ENCODE measurements at regions not wholly inside any gene's neighbourhood (a gene's known extent, or its start where the extent isn't known, plus 50 kb on each side); places are given as distances from the start of the nearest gene placed in this dataset.

DNA sequence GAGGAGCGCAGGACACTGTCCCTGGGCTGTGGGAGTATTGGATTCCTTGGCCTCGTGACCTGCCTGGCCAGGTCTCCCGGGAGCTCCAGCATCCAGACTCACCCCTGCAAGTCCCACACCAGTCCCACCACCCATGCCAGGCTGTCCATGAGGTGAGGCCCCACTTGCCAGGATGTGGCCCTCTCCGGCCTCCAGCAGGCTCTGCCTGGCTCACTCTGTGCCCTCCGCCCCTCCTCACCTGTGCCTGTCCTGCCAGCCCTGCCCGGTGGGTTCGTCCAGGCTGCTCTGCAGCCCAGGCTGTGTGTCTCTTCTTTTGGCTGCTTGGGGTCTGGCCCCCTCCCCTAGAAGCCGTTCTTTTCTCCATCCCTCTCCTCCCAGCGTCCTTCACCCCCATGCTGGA lies 436.8 kb upstream of the MYT1L start:
- Mint-ChIP-seq H3K27me3 (no peaks in the 10 kb centered on the region), H3K4me1 (no peaks in the 10 kb centered on the region), H3K4me3 (no peak overlapping the region), H3K36me3 (ENCODE audit: insufficient read depth) (no peaks in the 10 kb centered on the region), H3K9me3 (no peaks in the 10 kb centered on the region), H3K27ac (ENCODE audit: low read depth) (no peak overlapping the region)
- ATAC-seq (replicated peaks; ENCODE audit: extremely low read depth, poor library complexity, severe bottlenecking) (no peak), DNase-seq (ENCODE audit: low spot score in 2 of 2) (no peak)

DNA sequence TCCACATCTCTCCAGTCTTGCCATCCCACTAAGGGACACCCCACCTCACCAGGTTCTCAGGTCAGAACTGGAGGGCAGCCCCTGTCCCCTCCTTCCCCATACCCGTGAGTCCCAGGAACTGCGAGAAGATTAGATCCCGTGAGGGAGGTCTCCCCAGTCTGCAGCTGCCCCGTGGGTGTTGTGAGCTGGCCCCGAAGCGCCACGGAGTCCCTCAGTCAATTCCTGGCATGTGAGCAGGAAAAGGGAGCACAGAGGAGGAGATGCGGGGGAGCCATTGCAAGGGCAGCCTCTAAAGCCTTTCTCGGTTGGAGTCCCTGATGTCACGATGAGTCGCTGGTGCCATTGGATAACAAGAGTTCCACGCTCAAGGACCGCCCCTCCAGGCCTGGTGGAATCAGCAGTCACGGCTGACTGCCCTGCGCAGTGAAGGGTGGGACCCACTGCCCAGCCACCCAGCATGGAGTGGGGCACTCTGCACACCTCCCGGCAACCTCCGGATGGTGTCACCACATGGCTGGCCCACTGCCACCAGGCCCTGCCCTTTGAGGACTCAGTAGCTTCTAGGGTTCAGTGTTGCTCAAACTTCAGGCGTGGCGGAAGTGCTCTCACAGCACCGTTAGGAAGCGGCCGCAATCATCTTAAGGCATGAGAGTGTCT lies 434.9 kb upstream of the MYT1L start:
- Mint-ChIP-seq H3K4me1 (no peaks in the 10 kb centered on the region), H3K9me3 (peaks cover 4% of the 10 kb centered on the region), H3K27me3 (no peaks in the 10 kb centered on the region), H3K27ac (ENCODE audit: low read depth) (no peak overlapping the region), H3K4me3 (no peak overlapping the region), H3K36me3 (ENCODE audit: insufficient read depth) (no peaks in the 10 kb centered on the region)
- ATAC-seq (replicated peaks; ENCODE audit: extremely low read depth, poor library complexity, severe bottlenecking) (no peak), DNase-seq (ENCODE audit: low spot score in 2 of 2) (no peak)

DNA sequence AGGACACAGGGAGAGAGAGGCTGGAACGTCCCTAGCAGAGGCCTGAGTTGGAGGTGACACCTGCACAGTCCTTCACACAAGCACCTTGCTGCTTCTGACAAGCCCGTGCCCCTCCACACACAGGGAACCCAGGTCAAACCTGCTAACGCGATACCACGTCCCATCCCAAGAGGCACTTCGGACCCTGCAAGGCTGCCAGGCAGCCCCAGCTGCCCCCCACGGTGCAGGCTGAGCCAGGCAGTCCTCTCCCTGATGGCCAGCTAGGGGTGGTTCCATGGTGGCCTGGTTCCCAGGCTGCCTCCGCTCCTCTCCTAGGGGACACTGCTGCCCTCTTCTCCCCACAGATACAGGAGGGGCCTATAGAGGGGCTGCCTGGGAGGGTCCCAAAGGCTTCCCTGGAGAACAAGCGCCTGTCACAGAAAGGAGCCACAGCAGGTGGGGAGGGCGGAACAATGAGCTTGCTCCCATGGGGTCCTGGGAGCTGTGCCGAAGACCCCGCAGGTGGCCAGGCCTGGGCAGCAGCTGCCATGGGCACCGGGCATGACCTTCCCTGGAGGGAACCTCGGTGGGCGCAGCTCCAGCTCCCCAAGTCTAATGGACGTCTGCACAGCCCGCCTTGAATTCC lies 434.2 kb upstream of the MYT1L start:
- no peak overlapping the region for H3K27ac Mint-ChIP-seq (ENCODE audit: low read depth)

DNA sequence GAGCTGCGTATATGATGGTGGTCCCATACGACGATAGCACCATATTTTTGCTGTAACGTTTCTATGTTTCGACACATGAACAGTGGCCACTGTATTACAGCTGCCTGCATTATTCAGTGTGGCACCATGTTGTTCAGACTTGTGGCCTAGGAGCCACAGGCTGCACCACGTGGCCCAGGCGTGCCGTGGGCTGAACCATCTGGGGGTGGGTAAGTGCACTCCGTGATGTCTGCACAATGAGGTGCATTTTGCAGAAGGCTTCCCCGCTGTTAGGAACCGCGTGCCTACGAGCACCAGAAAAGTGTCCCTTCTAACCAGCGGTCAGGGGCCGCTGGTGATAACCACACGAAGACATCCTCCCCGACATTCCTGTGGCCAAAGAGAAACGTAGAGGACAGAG lies 433.7 kb upstream of the MYT1L start:
- no peak for ATAC-seq (replicated peaks; ENCODE audit: extremely low read depth, poor library complexity, severe bottlenecking)
- no peak for DNase-seq (ENCODE audit: low spot score in 2 of 2)

More for the DNA sequence above, 434.2 kb upstream of the MYT1L start:
- H3K4me3 Mint-ChIP-seq = no peak overlapping the region
- no peak for ATAC-seq (replicated peaks; ENCODE audit: extremely low read depth, poor library complexity, severe bottlenecking)
- no peaks in the 10 kb centered on the region for H3K36me3 Mint-ChIP-seq (ENCODE audit: insufficient read depth)
- no peaks in the 10 kb centered on the region for H3K4me1 Mint-ChIP-seq
- no peaks in the 10 kb centered on the region for H3K27me3 Mint-ChIP-seq
- peaks cover 4% of the 10 kb centered on the region for H3K9me3 Mint-ChIP-seq
- DNase-seq (ENCODE audit: low spot score in 2 of 2) = no peak

DNA sequence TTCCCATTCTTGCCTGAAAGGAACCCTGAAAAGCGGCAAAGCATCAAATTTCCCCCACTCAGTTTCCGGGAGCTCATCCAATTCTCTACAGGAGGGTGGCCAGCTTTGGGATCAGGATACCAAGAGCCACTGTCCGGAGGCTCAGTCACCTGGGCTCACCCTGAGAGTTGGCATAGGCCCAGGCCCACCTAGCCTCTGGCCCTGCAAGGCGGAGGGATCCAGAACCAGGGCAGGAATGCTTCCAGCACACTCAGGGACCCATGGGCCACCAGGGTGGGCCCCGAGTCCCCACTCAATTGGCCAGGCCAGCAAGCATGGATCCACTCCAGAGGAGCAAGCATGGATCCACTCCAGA lies 432.9 kb upstream of the MYT1L start:
- Mint-ChIP-seq H3K36me3 (ENCODE audit: insufficient read depth) (no peaks in the 10 kb centered on the region), H3K9me3 (peaks cover 4% of the 10 kb centered on the region), H3K4me1 (no peaks in the 10 kb centered on the region), H3K27me3 (no peaks in the 10 kb centered on the region), H3K4me3 (no peak overlapping the region), H3K27ac (ENCODE audit: low read depth) (no peak overlapping the region)
- ATAC-seq (replicated peaks; ENCODE audit: extremely low read depth, poor library complexity, severe bottlenecking) = no peak
- no peak for DNase-seq (ENCODE audit: low spot score in 2 of 2)

More for the DNA sequence above, 433.7 kb upstream of the MYT1L start:
- Mint-ChIP-seq H3K27me3 (no peaks in the 10 kb centered on the region), H3K36me3 (ENCODE audit: insufficient read depth) (no peaks in the 10 kb centered on the region), H3K27ac (ENCODE audit: low read depth) (no peak overlapping the region), H3K9me3 (peaks cover 4% of the 10 kb centered on the region), H3K4me1 (no peaks in the 10 kb centered on the region), H3K4me3 (no peak overlapping the region)

DNA sequence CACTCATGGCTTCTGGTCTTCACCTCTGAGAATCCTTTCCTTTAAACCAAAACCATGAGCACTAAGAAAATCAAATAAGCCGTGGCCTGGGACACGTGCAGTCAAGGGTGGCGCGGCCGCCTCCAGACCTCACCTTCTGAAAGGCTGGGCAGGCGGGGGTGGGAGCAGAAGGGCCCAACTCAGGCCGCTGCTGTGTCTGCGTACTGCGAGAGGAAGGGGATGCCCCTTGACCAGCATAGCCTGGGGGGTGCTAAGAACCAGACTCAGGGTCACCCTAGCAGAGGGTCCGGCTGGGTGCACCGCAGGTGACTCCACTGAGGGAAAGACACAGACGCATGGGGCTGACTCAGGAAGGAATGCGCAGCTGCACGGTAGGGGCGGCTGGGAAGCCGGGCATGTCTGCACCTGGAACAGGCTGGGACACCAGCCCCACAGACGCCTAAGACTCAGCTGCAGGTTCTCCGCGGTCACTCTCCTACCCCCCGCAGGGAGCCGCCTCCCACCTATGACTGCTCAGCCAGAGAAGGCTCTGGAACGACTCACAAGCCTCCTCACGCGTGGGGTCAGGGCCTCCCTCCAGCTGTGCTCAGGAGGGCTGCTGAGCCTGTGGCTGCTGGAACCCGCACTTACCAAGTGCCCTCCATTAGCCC lies 432.4 kb upstream of the MYT1L start:
- peaks cover 4% of the 10 kb centered on the region for H3K9me3 Mint-ChIP-seq
- no peaks in the 10 kb centered on the region for H3K27me3 Mint-ChIP-seq
- no peaks in the 10 kb centered on the region for H3K36me3 Mint-ChIP-seq (ENCODE audit: insufficient read depth)
- no peak overlapping the region for H3K4me3 Mint-ChIP-seq
- DNase-seq (ENCODE audit: low spot score in 2 of 2) (no peak), ATAC-seq (replicated peaks; ENCODE audit: extremely low read depth, poor library complexity, severe bottlenecking) (no peak)
- H3K27ac Mint-ChIP-seq (ENCODE audit: low read depth) = no peak overlapping the region
- H3K4me1 Mint-ChIP-seq = no peaks in the 10 kb centered on the region

DNA sequence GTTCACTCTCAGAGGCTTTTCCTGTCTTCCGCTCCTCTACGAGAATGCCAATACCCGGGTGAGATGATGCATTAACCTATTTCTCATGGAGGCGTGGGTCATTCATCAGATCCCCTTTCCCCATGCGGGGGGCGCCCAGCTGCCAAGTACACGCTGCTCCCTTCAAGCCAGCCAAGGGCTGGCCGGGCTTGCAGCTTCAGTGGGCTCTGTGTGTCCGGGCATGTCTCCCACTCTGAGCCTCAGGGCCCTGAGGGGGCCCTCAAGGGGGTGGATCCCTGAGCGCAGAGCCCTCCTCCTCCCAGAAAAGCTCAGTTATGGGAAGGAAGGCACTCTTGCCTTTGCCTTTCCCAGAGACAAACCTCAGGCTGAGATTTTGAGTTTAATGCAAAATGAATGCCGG lies 431.8 kb upstream of the MYT1L start:
- Mint-ChIP-seq H3K9me3 (peaks cover 4% of the 10 kb centered on the region), H3K4me1 (no peaks in the 10 kb centered on the region), H3K4me3 (no peak overlapping the region), H3K27ac (ENCODE audit: low read depth) (no peak overlapping the region), H3K36me3 (ENCODE audit: insufficient read depth) (no peaks in the 10 kb centered on the region), H3K27me3 (no peaks in the 10 kb centered on the region)
- ATAC-seq (replicated peaks; ENCODE audit: extremely low read depth, poor library complexity, severe bottlenecking) (no peak), DNase-seq (ENCODE audit: low spot score in 2 of 2) (no peak)

DNA sequence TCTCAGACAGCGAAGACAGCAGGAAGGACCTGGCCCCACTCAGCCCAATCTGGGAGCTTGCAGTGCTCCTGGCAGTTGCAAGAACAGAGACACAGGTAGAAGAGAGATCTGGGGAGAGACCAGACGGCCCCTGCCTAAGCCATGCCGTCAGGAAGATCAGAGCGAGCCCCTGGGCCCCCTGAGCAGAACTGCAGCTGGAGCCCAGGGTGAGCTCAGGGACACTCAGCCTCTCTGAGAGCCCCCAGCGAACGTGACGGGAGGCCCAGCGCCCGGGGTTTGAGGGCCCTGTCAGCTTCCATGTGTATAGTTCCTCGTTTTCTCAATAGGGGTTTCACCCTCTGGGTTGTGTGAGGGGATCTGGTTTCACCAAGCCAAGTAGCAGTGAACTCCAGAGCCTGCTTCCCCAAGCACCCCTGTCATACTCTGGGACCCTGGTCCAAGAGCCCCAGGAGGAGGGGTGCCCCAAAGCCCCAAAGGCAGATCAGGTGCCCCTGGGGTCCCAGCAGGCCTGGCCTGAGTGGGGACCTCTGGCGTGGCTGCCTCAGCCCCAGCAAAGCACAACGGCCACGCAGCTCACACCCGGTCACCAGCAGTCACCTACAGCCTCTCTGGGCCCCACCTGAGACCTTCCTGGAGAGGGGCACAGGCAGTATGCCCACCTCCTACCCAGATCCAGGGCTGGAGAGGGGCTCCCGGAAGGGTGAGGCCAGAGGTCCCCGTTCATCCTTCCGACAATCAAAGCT lies 431.3 kb upstream of the MYT1L start:
- no peak overlapping the region for H3K27ac Mint-ChIP-seq (ENCODE audit: low read depth)
- ATAC-seq (replicated peaks; ENCODE audit: extremely low read depth, poor library complexity, severe bottlenecking) = no peak
- no peak for DNase-seq (ENCODE audit: low spot score in 2 of 2)
- H3K4me1 Mint-ChIP-seq = no peaks in the 10 kb centered on the region
- peaks cover 4% of the 10 kb centered on the region for H3K9me3 Mint-ChIP-seq
- H3K4me3 Mint-ChIP-seq = no peak overlapping the region
- no peaks in the 10 kb centered on the region for H3K36me3 Mint-ChIP-seq (ENCODE audit: insufficient read depth)
- H3K27me3 Mint-ChIP-seq = no peaks in the 10 kb centered on the region

DNA sequence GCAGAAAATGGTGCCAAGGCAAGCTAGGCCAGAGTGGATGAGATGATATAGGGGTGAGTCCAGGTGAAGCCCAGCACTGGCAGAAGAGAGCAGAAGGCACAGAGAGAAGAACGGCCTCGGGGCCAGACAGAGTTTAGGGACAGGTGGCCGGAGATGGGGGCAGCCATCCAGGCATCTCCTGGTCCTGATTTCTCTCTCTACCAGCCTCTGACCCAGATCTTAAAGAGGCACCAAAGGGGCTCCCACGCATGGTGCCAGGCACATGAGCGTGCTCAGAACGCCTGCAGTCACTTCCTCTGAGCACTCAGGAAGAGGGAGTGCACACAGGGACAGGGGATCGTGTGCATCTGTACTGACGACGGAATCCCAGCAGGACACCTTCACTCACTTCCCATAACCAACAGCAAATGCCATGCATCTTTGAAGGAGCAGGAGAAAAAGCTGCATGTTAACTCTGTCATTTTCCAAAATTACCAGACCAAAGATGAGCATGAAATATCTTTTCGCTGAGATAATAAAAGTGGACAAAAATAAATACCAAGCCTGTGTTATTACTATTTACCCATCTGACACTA lies 427.8 kb upstream of the MYT1L start:
- H3K36me3 Mint-ChIP-seq (ENCODE audit: insufficient read depth) = no peaks in the 10 kb centered on the region
- ATAC-seq (replicated peaks; ENCODE audit: extremely low read depth, poor library complexity, severe bottlenecking) (no peak), DNase-seq (ENCODE audit: low spot score in 2 of 2) (no peak)
- no peaks in the 10 kb centered on the region for H3K4me1 Mint-ChIP-seq
- no peaks in the 10 kb centered on the region for H3K27me3 Mint-ChIP-seq
- H3K9me3 Mint-ChIP-seq = peaks cover 4% of the 10 kb centered on the region
- H3K27ac Mint-ChIP-seq (ENCODE audit: low read depth) = no peak overlapping the region
- no peak overlapping the region for H3K4me3 Mint-ChIP-seq

DNA sequence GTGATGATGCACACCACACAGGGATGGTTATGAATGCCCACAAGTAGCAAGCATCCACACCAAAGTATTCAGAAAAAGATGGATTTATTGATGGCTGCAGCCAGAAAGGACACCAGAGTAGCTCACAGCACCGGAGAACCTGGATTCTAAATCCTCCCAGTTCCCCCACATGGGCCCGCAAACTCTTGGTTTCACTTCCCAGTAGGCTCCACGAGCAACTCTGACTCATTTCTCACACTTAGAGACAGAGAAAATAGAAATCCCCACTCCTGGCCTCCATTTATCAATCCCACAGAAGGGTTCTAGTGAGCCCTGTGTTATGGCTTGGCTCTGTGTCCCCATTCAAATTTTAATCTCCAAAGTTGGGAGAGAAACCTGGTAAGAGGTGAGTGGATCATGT lies 426.7 kb upstream of the MYT1L start:
- Mint-ChIP-seq H3K27ac (ENCODE audit: low read depth) (no peak overlapping the region), H3K4me3 (no peak overlapping the region), H3K4me1 (no peaks in the 10 kb centered on the region), H3K9me3 (peaks cover 4% of the 10 kb centered on the region), H3K27me3 (no peaks in the 10 kb centered on the region), H3K36me3 (ENCODE audit: insufficient read depth) (no peaks in the 10 kb centered on the region)
- ATAC-seq (replicated peaks; ENCODE audit: extremely low read depth, poor library complexity, severe bottlenecking) = no peak
- no peak for DNase-seq (ENCODE audit: low spot score in 2 of 2)

DNA sequence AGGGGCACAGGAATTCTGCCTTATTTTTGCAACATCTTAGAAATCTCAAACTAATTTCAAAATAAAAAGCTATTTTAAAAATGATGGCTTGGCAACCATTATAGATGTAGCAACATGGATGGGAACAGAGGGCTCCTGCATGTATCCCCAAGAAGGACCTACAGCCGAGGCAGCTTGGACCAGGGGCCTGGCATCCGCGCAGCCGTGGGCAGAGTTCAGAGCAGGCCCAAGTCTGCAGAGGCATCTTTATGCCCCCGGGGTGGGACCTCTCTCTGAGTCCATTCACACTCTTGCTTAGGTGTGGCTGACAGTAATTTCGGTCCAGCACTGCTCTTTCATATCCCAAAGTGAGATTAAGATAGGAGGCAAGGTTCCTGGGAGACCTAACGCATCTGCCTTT lies 425.8 kb upstream of the MYT1L start:
- no peak for ATAC-seq (replicated peaks; ENCODE audit: extremely low read depth, poor library complexity, severe bottlenecking)
- Mint-ChIP-seq H3K4me1 (no peaks in the 10 kb centered on the region), H3K27me3 (no peaks in the 10 kb centered on the region), H3K36me3 (ENCODE audit: insufficient read depth) (no peaks in the 10 kb centered on the region), H3K9me3 (peaks cover 2% of the 10 kb centered on the region), H3K4me3 (no peak overlapping the region), H3K27ac (ENCODE audit: low read depth) (no peak overlapping the region)
- DNase-seq (ENCODE audit: low spot score in 2 of 2) = no peak

DNA sequence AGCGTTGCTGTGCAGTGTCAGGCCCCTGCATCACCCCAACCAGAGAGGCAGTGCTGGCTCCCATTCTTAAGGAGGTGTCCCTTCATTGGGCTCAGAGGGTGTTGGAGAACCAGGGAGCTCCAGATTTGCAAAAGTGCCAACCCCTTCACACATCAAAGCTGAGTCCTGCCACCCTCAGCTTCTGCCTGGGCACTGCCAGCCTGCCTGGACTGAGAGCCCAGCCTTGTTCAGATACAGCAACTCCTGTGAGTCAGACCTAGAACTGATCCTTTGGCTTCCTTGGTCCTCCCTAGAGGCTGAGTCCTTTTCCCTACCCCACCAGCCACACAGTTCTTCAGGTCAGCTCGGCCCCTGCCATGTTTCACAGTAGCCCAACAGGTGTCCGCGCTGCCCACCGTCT lies 424.9 kb upstream of the MYT1L start:
- Mint-ChIP-seq H3K4me1 (no peaks in the 10 kb centered on the region), H3K27ac (ENCODE audit: low read depth) (no peak overlapping the region), H3K9me3 (no peaks in the 10 kb centered on the region), H3K27me3 (no peaks in the 10 kb centered on the region), H3K4me3 (no peak overlapping the region), H3K36me3 (ENCODE audit: insufficient read depth) (no peaks in the 10 kb centered on the region)
- DNase-seq (ENCODE audit: low spot score in 2 of 2) (no peak), ATAC-seq (replicated peaks; ENCODE audit: extremely low read depth, poor library complexity, severe bottlenecking) (no peak)
